ENCODE measurements at regions not wholly inside any gene's neighbourhood (a gene's known extent, or its start where the extent isn't known, plus 50 kb on each side); places are given as distances from the start of the nearest gene placed in this dataset.
A peak's percentile ranks its signal among the peaks of the same experiment; 100 is the strongest.
"Not testable (repeated sequence)": the region's sequence is repeated elsewhere in the genome, so short reads cannot be mapped to it uniquely, and the experiment has no call there.

DNA sequence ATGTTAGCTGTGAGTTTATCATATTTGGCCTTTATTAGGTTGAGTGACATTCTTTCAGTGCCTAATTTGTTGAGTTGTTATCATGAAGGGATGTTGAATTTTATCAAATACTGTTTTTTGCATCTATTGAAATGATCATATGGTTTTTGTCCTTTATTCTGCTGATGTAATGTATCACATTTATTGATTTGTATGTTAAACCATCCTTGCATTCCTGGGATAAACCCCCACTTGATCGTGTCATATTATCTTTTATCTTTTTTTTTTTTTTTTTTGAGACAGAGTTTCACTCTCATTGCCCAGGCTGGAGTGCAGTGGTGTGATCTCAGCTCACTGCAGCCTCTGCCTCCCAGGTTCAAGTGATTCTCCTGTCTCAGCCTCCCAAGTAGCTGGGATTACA is 51.9 kb upstream of the MFGE8 start:
- not testable (repeated sequence) for DNase-seq

- DNase-seq, result no peak
Measured at GRCh38 chr15:88970232-88970631, 57.1 kb upstream of the MFGE8 start.

DNA sequence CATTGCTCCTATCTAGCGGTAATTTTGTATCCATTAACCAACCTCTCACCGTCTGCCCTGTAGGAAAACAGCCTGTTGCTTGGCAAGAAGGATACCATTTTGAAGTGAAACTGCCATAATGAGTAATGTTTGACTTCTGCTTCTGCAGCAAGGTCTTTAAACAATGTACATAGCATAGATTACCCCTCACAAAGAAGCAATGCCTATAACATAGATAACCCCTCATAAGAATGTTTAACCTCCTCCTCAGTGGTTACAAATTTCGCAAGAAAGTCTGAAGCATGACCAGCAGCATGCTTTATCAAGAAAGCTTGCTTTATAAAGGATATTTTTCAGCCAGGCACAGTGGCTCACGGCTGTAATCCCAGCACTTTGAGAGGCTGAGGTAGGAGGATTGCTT is 61.2 kb upstream of the MFGE8 start:
- DNase-seq, result no peak

GRCh38 chr15:88975891-88976290 is 62.7 kb upstream of the MFGE8 start:
- DNase-seq, result no peak

GRCh38 chr15:88976656-88977055 is 63.5 kb upstream of the MFGE8 start:
- DNase-seq, result no peak

DNA sequence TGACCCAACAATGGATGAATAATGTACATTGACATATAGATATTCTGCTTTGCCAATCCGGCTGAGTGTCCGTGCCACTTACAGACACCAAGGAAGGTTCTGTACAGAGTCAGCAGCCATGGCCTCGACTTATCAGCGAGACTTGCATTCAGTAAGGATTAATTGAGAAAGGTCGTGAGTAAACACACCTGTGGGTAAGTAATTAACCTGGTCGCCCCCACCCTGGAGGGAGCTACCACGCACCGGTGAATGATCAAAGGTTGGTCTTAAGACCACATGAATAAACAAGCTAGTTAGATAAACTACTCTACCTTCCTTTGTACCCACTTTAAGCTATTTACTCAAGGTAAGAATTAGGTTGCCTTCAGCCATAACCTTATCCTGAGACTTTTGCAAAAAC is 66.5 kb upstream of the MFGE8 start:
- DNase-seq, result no peak

DNA sequence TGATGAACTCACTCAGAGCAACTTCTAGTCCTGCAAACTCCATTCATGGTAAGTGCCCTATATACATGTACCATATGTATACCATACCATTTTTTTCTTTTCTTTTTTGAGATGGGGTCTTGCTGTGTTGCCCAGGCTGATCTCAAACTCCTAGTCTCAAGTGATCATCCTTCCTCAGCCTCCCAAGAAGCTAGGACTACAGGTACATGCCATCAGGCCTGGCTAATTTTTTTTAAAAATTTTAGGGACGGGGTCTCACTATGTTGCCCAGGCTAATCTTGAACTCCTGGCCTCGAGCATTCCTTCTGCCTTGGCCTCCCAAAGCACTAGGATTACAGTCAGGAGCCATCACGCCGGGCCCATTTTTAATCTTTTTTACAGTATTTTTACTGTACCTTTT is 67.3 kb upstream of the MFGE8 start:
- no peak for DNase-seq

DNA sequence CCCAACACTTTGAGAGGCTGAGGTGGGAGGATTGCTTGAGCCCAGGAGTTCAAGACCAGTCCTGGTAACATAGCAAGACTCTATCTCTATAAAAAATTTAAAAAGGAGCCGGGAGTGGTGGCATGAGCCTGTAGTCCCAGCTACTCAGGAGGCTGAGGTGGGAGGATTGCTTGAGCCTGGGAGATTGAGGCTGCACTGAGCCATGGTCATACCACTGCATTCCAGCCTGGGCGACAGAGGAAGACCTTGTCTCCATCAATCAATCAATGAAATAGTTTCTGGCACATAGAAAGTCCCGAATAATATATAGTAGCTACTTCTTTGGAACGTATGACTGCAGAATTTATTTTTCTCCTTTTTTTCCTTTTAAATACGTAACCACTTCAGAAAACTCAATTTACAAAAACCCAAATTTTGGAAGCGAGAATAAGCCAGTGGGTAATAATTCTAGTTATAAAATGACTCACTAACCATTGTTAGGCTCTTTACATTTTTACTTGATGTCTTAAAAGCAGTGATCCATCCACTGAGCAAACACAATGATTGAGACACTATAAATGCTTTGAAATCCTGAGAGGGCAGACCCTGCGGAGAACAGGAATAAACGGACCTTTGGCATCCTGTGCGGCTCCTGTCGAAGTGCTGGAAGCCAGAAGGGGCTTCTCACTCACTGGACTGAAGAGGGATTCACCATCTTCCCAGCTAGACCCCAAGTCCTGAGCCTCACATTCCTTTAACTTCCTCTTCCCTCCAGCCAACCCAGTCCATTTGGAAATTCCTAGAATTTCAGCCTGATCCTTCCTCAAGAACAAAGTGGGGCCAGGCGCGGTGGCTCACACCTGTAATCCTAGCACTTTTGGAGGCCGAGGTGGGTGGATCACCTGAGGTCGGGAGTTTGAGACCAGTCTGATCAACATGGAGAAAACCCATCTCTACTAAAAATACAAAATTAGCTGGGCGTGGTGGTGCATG is 68.4 kb upstream of the MFGE8 start:
- no peak for DNase-seq

GRCh38 chr15:88982304-88982945 is 69.2 kb upstream of the MFGE8 start:
- no peak for DNase-seq

- no peak for DNase-seq
Measured at GRCh38 chr15:88982946-88983342, 69.8 kb upstream of the MFGE8 start.

GRCh38 chr15:88983861-88984429 is 70.8 kb upstream of the MFGE8 start:
- no peak for DNase-seq

DNA sequence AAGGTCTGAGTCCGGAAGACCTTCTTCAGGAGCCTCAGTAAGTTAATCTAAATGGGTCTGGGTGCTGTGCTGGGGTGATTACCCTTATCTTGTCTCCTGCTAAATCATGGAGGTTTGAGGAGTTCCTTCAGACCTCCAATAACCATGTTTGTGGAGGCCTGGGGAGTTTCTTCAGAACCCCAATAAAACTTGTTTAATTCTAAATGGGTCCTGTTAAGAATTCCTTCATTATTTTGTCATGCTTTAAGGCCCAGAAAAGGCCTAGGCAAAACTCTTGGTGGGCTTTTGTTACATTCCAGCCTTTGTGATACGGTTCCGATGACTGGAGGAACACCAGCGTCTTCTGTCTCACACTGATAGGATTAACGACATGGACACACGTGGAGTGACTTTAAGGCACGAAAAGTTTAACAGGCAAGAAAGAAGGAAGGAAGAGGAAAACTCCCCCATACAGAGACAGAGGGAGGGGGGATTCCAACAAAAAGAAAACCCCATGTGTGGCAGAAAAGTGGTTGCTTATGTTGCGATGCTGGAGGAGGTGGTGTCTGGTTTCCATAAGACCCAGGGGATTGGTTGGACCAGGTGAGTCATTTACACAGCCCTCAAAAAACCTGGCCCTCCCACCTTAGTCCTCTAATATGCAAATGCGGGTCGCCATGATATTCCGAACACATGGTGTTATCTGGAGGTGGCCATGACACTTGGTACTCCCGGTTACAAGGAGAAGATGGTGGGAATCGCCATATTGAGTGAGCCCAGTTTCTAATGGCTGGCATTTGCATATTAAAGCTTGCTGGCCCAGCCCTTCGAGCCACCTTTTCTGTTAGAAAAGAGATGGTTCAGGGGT is 72.6 kb upstream of the MFGE8 start:
- DNase-seq, result no peak

- DNase-seq, result peak in 2 of 3 experiments; percentile 45 to 73
Measured at GRCh38 chr15:88986949-88987590, 73.9 kb upstream of the MFGE8 start.

DNA sequence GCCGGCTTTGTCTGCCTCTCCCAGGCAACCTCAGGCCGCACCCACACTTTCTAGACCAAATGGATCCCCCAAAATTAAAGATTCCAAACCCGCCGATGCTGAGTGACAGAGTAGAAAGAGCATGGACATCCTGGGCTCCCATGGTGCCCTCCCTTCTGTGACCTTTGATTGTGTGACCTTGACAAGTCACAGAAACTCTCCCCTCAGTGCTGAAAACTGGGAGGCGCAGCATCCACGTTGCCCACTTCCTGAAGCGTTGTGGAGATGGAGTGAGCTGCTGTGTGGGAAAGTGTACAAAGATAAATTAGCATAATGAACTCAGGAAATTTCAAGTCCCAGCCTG is 74.4 kb upstream of the MFGE8 start:
- no peak for DNase-seq

- DNase-seq, result no peak
Measured at GRCh38 chr15:88987934-88988671, 74.9 kb upstream of the MFGE8 start.

DNA sequence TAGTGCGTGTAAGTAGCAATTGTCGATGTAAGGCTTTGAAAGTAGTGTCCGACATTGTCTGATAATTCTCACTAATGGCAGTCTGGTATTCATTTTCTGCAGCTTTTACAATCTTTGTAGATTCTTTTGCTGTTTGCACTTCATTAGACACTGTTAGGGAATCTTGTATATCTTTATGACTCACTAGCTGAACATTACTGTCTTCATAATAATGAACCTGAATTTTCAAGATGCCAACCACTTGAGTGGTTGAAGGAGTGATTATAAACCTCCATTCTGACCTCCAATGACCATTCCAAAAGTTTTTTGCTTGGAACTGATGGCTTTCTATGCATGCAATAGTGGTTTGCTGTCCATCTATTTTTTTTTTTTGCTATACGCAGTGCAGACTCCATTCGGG is 76.4 kb upstream of the MFGE8 start:
- no peak for DNase-seq

DNA sequence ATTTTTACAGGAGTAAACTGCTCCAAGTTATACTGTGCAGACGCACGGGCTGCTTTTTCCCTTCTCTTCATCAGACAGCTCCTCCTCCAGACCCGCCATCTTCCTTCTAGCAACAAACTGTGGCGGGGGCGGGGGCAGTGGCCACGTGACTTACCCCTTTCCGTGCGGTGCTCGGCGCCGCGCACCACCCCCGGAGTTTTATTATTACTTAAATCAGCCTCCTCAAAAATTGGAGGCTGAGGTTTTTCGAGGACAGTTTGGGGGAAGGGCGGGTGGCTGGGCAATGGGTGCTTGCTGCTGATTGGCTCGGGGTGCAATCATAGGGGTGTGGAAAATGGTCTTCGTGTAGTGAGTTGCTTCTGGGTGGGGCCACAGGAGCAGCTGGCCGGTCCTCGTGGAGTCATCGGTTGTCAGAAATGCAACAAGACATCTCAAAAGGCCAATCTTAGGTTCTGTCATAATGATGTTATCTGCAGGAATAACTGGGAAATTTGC is 77.1 kb upstream of the MFGE8 start:
- no peak for DNase-seq

- no peak for DNase-seq
Measured at GRCh38 chr15:88992216-88992615, 79.0 kb upstream of the MFGE8 start.

DNA sequence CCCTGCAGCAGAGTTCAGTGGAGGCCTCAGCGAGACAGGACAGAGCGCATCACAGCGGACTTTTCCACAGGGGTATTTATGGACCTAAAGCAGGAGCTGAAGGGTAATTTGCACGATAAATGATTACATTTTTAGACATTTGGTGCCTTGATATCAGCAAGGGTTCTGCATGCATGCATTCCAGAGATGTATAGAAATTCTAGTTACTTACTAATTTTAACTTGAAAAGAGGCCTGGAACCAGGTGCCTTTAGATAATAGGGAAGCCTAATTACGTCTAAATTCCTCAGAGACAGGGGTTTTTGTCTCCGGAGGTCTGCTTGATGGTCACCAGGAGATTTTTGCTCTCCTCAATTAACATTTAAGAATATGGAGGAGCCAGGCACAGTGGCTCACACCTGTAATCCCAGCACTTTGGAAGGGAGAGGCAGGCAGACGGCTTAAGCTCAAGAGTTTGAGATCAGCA is 79.8 kb upstream of the MFGE8 start:
- no peak for DNase-seq

DNA sequence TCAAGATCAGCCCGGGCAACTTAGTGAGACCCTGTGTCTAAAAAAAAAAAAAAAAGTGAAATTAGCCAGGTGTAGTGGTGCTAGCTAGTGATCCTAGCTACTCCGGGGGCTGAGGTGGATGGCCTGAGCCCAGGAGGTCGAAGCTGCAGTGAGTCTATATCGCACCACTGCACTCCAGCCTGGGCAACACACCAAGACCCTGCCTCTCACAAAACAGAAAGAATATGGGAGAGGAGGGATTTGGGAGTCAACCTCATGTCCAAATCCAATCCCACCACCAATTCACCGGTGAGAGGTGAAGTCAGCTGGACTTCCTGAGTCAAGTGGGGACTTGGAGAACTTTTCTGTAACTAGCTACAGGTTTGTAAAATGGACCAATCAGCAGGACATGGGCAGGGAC is 80.5 kb upstream of the MFGE8 start:
- DNase-seq, result no peak

- DNase-seq, result no peak
Measured at GRCh38 chr15:88994286-88994685, 81.1 kb upstream of the MFGE8 start.

DNA sequence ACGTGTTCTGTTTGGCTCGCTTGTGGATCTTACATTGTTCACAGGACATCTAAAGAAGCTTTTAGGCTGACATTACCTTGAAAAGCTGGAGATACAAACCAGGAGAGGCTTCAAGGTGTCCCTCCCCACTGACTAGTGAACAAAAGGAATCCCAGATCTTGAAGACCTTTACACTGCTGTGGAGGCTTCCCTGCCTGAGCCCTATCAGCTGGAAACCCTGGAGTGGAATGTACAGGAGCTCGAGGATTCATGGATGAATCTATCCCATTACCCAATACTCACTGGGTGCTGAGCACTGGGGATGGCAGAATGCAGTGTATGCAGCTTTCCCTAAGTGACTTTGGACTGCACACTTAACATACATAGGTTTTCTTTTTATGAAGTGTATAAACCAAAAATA is 82.3 kb upstream of the MFGE8 start:
- DNase-seq, result no peak

Data from NCI-H1417 (cell line).